Erythroblast (primary cell): ENCODE measurements at regions not wholly inside any gene's neighbourhood (a gene's known extent, or its start where the extent isn't known, plus 50 kb on each side); places are given as distances from the start of the nearest gene placed in this dataset.

Experiments
- GATA1 ChIP-seq: IDR thresholded peaks from 2 replicates; pipeline ENCODE4 v1.6.1; 2011; ENCODE audit warnings: low read depth, mild to moderate bottlenecking, control low read depth, low read length, moderate library complexity
- POLR2A ChIP-seq: IDR thresholded peaks from 2 replicates; pipeline ENCODE4 v1.6.1; 2011; ENCODE audit warnings: mild to moderate bottlenecking, low read length

- TF ChIP-seq POLR2A (no peak), GATA1 (no peak)
These were observed 206.5 kb upstream of the AGAP1 start for GRCh38 chr2:235287375-235287733.
